Panc1 (cell line): ENCODE measurements at regions not wholly inside any gene's neighbourhood (a gene's known extent, or its start where the extent isn't known, plus 50 kb on each side); places are given as distances from the start of the nearest gene placed in this dataset.

Experiments used
- TCF7L2 ChIP-seq: IDR thresholded peaks from 2 replicates; pipeline ENCODE4 v1.6.1; 2011; ENCODE audit warnings: mild to moderate bottlenecking, low read depth, low read length, inconsistent platforms
- TF ChIP-seq, protein P1 (sequence below): fragments of 450-650 bp; IDR thresholded peaks from 2 replicates; pipeline ENCODE4 v1.5.1; 2017; ENCODE audit warnings: mild to moderate bottlenecking

DNA sequence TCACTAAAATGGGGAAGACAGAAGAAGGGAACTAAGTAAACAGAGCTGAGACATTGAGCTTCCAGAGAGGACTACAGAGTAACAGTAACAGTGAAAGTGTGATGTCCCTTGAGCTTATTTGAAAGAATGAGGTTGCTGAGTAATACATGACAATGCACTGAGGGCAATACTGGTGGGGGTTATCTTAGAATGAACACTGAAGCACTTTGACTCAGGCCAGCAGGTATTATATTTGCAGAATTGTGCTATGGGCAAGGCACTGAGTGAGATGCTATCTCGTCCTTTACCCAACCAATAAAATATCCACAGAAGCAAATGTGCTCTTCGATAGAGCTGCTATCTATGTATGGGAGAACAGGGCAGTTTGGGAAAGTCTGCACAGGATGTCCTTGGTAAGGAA is 133.2 kb downstream of the DISP1 start:
- TF ChIP-seq, protein P1, sequence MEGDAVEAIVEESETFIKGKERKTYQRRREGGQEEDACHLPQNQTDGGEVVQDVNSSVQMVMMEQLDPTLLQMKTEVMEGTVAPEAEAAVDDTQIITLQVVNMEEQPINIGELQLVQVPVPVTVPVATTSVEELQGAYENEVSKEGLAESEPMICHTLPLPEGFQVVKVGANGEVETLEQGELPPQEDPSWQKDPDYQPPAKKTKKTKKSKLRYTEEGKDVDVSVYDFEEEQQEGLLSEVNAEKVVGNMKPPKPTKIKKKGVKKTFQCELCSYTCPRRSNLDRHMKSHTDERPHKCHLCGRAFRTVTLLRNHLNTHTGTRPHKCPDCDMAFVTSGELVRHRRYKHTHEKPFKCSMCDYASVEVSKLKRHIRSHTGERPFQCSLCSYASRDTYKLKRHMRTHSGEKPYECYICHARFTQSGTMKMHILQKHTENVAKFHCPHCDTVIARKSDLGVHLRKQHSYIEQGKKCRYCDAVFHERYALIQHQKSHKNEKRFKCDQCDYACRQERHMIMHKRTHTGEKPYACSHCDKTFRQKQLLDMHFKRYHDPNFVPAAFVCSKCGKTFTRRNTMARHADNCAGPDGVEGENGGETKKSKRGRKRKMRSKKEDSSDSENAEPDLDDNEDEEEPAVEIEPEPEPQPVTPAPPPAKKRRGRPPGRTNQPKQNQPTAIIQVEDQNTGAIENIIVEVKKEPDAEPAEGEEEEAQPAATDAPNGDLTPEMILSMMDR = no peak
- no peak for TF ChIP-seq TCF7L2
